HG03135 (cell line): ENCODE measurements at regions not wholly inside any gene's neighbourhood (a gene's known extent, or its start where the extent isn't known, plus 50 kb on each side); places are given as distances from the start of the nearest gene placed in this dataset.

Source experiments
- ATAC-seq: cut with Tn5 transposase; IDR thresholded peaks from one replicate; pipeline ENCODE4 v1.9.1; 2021; ENCODE audit warnings: mild to moderate bottlenecking, moderate library complexity; ENCODE audit not compliant: unreplicated experiment

DNA sequence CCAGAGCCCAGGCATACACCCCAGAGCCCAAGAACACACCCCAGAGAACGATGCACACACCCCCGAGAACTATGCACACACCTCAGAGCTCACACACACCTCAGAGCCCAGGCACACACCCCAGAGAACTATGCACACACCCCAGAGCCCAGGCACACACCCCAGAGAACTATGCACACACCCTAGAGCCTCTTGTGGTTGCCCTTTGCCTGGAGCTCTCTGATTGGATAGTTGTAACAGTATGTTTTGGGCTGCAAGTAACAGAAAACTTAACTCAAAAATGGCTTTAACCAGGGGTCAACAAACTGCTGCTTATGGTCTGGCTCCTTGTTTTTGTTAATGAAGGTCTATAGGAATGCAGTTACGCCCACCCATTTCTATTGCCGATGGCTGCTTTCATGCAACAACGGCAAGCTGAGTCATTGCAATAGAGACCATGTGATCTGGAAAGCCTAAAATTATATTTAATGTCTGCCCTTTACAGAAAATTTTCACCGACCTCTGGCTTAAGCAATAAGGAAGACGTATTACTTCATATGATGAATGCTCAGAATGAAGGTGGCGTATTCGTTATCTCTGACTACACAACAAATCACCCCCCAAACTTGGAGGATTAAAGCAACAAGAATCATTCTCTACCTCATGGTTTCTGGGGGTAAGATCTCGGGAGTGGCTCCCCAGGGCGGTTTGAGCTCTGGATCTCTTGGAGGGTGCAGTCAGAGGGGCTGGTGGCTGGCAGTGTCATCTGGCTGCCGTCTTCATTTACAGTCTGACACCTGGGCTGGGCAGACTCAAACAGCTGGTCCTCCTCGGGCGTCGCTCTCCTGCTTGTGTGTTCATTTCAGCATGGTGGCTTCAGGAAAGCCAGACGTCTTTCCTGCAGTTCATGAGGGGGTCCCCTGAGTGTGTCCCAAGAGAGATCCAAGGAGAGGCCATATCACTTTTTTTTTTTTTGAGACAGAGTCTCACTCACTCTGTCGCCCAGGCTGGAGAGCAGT, 66.3 kb upstream of the NCOR2 start:
- ATAC-seq: no peak

DNA sequence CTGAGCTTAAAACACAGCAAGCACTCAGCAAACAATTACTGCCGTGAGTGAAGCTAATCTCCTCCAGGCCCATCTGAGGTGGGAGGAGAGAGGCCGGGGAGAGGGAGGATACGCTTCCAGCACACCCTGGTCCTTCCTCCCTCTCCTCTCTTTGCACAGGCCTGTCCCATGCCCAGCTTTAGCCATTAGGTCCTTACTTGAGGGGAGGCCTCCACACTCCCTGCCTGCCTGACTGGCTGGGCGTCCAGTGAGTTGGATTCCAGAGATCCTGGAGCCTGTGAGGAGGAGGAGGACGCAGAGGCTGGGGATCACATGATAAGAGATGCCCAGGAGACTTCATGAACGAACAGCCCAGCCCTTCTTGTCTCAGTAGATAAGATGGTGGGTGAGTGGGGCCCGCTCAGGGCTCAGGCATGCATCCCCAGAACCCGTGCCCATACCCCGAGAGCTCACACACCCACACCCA, 65.1 kb upstream of the NCOR2 start:
- ATAC-seq: no peak

DNA sequence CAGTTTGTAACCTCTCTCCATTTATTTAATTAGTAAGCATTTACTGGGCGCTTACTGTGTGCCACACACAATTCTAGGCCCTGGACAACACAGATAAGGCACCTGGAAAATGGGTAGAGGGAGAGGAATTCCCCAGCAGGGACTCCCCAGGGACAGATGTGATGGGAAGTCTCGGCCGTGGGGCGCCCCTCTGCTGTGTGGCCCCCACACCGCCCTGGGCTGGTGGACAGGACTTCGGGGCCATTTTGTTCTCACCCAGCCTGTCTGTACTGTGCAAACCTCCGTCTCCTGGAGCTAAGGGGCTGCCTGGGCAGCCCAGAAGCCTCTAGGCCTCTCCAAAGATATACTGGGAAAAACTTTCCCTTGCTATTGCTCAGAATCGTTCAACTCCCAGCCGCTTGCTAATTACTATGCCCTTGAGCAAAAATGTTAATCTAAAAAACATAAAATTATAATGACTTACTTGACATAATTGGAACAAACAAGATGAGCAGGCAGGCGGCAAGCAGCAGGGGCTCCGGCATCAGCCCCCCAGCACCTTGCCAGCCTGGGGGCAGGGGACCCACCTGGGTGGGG, 64.4 kb upstream of the NCOR2 start:
- ATAC-seq: no peak

DNA sequence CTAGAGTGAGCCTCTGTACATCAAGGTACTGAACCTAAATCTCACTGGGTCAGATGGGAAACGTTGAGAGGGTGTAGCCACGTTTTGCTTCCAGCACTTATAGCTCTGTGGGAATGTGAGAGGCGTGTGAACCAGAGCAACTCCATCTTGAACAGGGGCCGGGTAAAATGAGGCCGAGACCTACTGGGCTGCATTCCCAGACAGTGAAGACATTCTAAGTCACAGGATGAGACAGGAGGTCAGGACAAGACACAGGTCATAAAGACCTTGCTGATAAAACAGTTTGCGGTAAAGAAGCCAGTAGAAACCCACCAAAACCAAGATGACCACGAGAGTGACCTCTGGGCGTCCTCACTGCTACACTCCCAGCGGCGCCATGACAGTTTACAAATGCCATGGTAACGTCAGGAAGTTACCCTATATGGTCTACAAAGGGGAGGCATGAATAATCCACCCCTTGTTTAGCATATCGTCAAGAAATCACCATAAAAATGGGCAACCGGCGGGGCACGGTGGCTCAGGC, 63.4 kb upstream of the NCOR2 start:
- no peak for ATAC-seq

DNA sequence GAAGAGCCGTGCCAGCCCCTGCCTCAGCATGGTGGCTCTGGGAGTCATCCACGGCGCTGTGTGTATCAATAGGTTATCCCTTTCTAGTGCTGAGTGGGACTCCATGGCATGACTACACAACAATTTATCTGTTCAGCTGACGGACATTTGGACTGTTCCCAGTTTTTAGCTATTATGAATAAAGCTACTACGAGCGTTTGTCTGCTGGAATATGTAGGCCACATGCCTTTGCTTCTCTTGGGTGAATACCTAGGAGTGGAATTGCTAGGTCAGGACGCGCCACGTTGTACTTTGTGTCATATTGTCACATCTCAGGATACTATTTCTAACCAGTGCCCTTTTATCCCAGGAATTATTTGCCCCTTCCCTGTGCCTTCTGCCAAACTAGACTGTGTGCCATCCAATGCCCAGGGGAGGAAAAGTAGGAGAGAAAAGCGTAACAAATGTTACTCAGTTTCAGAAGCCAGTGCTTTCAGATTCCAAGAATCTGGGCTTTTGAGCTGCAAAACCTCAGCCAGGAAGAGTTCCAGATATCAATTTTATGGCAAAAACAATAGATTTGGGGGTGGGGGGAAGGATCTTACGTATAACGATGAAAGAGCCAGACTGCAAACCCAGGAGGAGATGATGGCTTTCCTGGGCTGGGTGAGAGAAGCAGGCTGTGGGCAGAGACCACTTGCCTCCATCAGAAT, 62.5 kb upstream of the NCOR2 start:
- ATAC-seq: no peak

DNA sequence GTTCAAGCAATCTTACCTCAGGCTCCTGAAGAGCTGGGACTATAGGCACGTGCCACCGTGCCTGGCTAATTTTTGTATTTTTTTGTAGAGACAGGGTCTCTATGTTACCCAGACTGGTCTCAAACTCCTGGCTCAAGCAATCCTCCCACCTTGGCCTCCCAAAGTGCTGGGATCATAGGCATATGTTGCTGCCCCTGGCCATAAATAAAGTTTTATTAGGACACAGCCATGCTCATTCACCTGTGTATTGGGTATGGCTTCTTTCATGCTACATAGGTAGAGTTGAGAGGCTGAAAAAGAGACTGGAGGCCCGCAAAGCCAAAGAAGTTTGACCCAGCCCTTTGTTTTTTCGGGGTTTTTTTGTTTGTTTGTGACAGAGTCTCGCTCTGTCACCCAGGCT, 61.7 kb upstream of the NCOR2 start:
- ATAC-seq: no peak

DNA sequence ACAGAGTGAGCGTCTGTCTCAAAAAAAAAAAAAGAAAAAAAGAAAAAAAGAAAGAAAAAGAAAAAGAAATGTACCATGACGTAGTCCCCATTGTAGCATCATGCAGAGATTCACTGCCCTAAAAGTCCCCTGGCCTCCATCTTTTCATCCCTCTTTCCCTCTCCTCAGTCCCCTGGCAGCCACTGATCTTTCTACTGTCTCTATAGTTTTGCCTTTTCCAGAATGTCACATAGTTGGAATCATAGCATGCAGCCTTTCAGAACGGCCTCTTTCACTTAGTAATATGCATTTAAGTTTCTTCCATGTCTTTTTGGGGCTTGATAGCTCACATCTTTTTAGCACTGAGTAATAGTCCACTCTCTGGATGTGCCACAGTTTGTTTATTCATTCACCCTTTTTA, 60.5 kb upstream of the NCOR2 start:
- ATAC-seq: no peak

DNA sequence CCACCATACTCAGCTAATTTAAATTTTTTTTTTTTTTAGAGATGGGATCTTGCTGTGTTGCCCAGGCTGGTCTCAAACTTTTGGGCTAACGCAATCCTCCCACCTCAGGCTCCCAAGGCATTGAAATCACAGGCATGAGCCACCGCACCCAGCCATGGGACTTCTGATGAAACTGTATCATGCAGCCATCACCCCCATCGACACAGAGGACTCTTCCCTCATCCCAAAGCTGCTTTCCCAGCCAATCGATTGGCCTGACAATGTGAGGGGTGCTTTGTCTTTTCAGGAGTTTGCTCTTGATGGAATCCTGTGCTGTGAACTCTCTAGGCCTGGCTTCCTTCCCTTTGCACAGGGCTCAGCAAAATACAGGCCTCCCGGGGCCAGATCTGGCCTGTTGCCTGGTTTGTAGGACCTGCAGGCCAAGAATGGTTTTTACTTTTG, 59.6 kb upstream of the NCOR2 start:
- ATAC-seq: no peak

DNA sequence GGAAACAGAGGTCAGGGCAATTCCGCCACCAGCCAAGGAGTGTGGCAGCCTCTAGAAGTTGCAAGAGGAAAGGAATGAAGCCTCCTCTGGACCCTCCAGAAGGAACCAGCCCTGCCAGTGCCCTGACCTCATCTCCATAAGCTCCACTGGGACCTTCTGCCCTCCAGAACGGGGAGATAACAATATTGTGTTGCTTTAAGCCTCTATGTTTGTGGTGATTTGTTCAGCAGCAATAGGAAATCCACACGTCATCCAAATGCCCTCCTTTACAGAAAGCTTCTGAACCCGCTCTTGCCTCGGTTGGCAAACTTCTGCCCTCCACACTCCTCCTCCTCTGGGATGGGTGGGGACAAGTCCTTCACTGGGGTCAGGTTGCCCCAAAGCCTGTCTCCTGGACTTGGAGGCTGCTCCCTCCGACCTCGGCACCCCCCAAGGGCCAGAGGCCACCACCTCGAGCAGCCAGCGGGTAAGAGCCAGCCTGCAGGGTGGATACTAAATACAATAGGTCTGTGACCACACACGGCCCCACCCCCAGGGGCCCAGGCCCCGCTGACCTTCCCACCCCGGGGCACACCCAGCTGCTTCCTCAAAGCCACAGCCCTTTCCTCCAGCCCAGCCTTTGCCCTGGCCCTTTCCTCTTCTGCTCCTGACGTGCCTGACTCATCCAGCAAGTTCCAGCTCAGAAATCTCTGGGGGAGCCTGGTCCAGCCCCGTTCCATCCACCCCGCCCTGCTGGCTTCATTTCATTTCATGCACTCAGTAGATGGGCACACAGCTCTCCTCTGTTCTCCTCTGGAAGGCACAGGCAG, 58.7 kb upstream of the NCOR2 start:
- ATAC-seq: no peak

DNA sequence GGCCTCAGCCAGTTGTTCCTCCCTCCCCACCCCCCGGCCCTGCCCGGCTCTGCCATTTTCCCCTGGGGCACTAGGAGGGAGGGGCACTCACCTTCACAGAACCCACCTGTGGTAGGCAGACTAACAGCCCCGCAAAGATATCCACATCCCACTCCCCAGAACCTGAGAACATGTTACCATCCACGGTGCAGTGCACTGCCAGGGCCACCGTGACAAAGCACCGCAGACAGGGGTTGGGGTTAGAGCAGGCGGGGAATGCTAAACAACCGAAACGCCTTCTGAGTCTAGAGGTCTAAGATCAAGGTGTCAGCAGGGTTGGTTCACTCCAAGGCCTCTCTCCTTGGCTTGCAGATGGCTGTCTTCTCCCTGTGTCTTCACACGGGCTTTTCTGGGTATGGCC, 57.4 kb upstream of the NCOR2 start:
- no peak for ATAC-seq

DNA sequence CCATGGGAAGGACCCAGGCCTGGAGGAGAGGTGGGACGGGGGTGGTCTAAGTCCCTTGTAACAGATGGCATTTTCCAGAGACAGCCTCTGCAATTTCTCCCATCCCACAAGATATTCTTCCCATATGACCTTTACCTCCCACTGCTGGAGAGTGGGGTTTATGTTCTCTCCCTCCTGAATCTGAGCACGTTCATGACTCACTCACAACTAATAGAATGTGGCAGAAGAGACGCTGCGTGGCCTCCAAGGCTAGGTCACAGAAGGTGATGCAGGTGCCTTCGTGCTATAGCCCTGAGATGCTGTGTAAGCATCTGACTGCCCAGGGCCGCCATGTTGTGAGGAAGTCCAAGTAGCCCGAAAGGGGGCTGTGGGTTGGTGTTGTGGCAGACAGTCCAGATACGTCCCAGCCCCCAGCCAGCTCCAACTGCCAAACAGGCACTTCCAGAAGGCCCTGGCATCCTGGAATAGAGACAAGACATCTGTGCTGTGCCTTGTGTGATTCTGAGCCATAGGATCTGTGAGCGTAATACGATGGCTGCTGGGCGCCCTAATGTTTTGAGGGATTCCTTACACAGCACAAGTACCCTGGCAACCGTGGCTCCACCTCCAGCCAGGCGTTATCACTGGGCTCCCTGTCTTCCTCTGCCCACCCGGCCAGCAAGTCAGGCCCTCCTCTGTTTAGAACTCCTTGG, 56.1 kb upstream of the NCOR2 start:
- ATAC-seq: no peak

DNA sequence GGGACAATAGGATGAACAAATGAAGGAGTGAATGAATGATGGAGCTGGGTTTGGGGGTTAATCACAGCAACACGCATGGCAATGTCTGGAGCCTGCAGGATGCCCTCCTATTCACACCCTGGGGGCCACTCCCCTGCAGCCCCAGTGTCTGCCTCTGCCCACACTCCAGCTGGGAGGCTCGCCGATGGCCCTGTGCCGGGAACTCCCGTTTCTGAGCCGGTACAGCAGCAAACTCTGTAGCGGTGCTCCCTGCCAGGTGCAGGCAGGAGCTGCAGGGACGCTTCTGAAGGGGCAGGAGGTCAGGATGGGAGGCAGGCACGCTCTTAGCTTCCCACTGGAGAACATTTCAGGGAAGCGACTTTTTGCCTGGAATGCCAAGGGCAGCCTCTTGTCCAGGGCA, 55.4 kb upstream of the NCOR2 start:
- no peak for ATAC-seq

DNA sequence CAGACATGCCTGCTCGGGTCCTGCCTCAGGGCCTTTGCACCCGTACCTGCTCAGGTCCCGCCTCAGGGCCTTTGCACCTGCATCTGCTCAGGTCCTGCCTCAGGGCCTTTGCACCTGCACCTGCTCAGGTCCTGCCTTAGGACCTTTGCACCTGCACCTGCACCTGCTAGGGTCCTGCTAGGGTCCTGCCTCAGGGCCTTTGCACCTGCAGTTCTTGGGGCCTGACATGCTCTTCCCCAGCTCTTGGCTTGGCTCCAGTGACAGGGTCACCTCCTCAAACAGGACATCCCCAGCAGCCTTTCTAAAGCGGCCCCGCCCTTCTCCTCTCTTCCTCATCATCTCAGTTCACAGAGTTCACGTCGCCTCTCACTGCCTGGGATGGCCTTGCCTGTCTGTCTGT, 54.9 kb upstream of the NCOR2 start:
- no peak for ATAC-seq

DNA sequence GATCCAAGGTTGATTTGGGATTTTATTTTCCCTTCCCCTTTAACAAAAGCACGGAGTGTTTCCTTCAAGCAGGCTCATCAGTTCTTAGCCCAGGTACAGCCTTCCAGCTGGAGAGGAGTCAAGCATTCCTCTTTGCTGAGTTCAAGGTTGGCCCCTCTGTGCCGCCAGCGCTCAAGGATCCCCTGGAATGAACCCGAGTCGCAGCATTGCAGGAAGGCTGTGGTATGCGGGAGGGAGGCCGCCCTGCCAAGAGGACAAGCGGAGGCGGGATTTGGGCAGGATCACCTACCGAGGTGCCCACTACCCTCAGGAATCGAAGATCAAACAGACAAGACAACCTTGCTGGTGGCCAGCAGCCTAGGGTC, 53.9 kb upstream of the NCOR2 start:
- ATAC-seq: no peak

DNA sequence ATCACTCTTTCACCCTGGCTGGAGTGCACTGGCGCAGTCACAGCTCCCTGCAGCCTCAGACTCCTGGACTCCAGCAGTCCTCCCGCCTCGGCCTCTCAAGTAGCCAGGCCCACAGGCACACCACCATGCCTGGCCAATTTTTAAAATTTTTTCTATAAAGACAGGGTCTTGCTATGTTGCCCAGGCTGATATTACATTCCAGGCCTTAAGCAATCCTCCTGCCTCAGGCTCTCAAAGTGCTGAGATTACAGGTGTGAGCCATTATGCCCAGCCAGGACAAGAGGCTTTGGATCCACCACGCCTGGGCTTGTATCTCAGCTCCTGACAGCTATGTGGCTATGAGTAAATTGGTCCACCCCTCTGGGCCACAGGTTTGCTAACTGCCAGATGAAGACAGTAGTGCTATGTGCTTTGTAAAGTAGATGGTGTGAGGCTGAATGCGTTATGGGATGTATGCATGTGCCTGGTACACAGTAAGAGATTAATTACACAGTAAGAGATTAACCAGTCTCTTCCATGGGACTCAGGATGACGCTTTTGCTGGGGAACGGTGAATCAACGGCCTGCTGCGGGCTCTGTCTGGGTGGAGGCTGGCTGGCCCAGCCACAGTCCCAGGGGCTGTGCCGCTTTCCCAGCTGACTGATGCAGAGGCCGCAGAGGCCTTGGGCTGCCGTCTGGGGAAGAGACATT, 53.3 kb upstream of the NCOR2 start:
- ATAC-seq: no peak

DNA sequence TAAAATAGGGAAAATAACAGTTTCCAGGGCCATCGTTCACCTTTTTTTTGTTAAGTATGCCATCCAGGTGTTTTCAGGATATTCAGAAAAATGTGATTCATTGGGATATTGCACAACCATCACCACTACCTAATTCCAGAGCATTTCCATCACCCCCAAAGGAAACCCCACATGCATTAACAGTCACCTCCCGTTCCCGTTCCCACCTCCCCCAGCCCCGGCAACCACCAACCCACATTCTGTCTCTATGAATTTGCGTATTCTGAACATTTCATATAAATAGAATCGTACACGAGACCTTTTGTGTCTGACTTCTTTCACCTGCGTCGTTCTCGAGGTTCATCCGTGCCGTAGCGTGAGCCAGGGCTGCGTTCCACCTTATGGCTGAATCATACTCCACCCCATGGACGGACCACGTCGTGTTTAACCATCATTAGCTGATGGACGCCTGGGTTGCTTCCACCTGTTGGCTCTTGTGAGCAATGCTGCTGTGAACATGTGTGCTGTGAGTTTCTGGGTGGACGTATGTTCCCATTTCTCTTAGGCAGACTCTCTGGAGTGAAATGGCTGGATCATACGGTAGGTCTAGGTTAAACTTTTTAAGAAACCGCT, 51.0 kb upstream of the NCOR2 start:
- ATAC-seq: no peak

DNA sequence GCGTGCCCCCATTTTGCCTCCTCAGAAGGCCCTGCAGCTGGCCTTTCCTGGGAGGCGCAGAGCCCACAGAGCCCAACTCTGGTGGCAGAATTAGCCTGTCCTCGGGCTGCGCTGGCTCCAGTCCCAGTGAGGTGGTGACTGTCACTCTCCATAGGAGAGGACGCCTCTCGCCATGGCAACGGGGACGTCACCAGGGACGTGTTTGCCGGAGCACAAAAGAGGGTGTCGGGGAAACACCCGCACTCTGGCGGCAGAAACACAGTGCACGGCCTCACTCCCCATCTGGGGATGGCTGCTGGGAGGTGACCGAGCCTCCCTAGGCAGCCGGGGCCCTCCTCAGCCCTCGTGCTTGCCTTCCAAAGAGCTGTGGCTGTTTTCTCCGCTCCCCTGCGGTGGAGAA, 50.2 kb upstream of the NCOR2 start:
- ATAC-seq: no peak
